ENCODE measurements at regions not wholly inside any gene's neighbourhood (a gene's known extent, or its start where the extent isn't known, plus 50 kb on each side); places are given as distances from the start of the nearest gene placed in this dataset.

DNA sequence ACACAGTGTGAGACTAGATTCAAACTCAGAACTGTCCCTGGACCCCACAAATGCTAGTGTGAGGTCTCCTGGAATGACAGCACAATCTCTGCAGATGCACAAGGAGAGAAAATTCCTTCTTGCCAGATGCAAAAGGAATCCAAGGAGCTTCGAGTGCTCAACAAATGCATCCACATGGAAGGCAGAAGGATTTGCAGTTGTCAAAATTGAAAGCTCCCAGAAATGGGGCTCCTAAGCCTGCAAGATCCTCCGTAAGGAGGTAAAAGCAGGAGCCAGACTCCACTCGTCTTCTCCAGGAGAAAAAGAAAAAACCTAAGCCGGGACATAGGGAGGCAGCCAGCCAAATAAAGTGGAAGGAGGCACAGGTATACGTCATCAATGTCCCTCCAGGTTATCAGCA, 355.0 kb upstream of the KLHL29 start:
- no peak for TF ChIP-seq EZH2 (IDR thresholded peaks at IDR 0.05; ENCODE audit: low read length, missing control alignments)
- TF ChIP-seq, protein P1, sequence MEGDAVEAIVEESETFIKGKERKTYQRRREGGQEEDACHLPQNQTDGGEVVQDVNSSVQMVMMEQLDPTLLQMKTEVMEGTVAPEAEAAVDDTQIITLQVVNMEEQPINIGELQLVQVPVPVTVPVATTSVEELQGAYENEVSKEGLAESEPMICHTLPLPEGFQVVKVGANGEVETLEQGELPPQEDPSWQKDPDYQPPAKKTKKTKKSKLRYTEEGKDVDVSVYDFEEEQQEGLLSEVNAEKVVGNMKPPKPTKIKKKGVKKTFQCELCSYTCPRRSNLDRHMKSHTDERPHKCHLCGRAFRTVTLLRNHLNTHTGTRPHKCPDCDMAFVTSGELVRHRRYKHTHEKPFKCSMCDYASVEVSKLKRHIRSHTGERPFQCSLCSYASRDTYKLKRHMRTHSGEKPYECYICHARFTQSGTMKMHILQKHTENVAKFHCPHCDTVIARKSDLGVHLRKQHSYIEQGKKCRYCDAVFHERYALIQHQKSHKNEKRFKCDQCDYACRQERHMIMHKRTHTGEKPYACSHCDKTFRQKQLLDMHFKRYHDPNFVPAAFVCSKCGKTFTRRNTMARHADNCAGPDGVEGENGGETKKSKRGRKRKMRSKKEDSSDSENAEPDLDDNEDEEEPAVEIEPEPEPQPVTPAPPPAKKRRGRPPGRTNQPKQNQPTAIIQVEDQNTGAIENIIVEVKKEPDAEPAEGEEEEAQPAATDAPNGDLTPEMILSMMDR (conservative IDR thresholded peaks at IDR 0.05 in 1 of 2, IDR thresholded peaks at IDR 0.05 in 1 of 2; ENCODE audit: low read depth in 1 of 2, low read length in 2 of 2), result no peak
